Keratinocyte (primary cell): ENCODE measurements at regions not wholly inside any gene's neighbourhood (a gene's known extent, or its start where the extent isn't known, plus 50 kb on each side); places are given as distances from the start of the nearest gene placed in this dataset.

Experiments
- DNase-seq: peaks from one replicate; pipeline ENCODE4 v3.0.0-alpha.2; 2011; ENCODE audit warnings: low read depth, missing footprints, low spot score
- FAIRE-seq: peaks from 2 replicates; lab custom pipeline; 2011; peaks lifted over from hg19 to GRCh38; lab: Jason Lieb, UNC
- H2AFZ ChIP-seq: 2 replicates; pipeline ENCODE4 v1.6.0; 2012; ENCODE audit warnings: low read length, control low read depth, inconsistent platforms; ENCODE audit not compliant: control insufficient read depth
- H3K27ac ChIP-seq: 2 replicates; pipeline ENCODE4 v1.5.1; 2011; ENCODE audit warnings: low read length; ENCODE audit not compliant: control insufficient read depth, insufficient read depth
- H3K27me3 ChIP-seq: 3 replicates; pipeline ENCODE4 v1.6.0; 2011; ENCODE audit warnings: low read length; ENCODE audit not compliant: control insufficient read depth, insufficient read depth; ENCODE audit errors: extremely low read depth
- H3K36me3 ChIP-seq, 2 experiments: 2 replicates in 1 of 2; 3 replicates in 1 of 2; pipeline ENCODE4 v1.5.1; 2011; ENCODE audit warnings: low read length in 2 of 2, mild to moderate bottlenecking in 1 of 2; ENCODE audit not compliant: control insufficient read depth in 2 of 2, insufficient read depth in 2 of 2; ENCODE audit errors: extremely low read depth in 1 of 2
- H3K4me1 ChIP-seq: 3 replicates; pipeline ENCODE4 v1.5.1; 2011; ENCODE audit warnings: low read length; ENCODE audit not compliant: control insufficient read depth, insufficient read depth; ENCODE audit errors: extremely low read depth
- H3K4me2 ChIP-seq: 3 replicates; pipeline ENCODE4 v1.6.0; 2011; ENCODE audit warnings: low read depth, low read length; ENCODE audit not compliant: control insufficient read depth, insufficient read depth; ENCODE audit errors: extremely low read depth
- H3K4me3 ChIP-seq, 3 experiments: fragments of 200-600 bp in 1 of 3; sonication (generic) in 1 of 3; 2 replicates in 2 of 3; 3 replicates in 1 of 3; pipeline ENCODE4 v1.5.1; 2011 to 2016; ENCODE audit warnings: low read length in 3 of 3, mild to moderate bottlenecking in 3 of 3, control low read depth in 2 of 3, inconsistent platforms in 1 of 3, low read depth in 1 of 3, mixed read lengths in 1 of 3, mixed run types in 1 of 3, moderate library complexity in 1 of 3; ENCODE audit not compliant: control insufficient read depth in 2 of 3, insufficient read depth in 2 of 3; ENCODE audit errors: extremely low read depth in 1 of 3
- H3K79me2 ChIP-seq: 2 replicates; pipeline ENCODE4 v1.6.0; 2012; ENCODE audit warnings: low read length; ENCODE audit not compliant: control insufficient read depth, insufficient read depth
- H3K9ac ChIP-seq: 3 replicates; pipeline ENCODE4 v1.6.0; 2011; ENCODE audit warnings: low read length; ENCODE audit not compliant: control insufficient read depth, insufficient read depth; ENCODE audit errors: extremely low read depth
- H3K9me1 ChIP-seq: 3 replicates; pipeline ENCODE4 v1.6.0; 2011; ENCODE audit warnings: low read length; ENCODE audit not compliant: control insufficient read depth, insufficient read depth; ENCODE audit errors: extremely low read depth
- H3K9me3 ChIP-seq: 2 replicates; pipeline ENCODE4 v1.5.1; 2012; ENCODE audit warnings: low read depth, low read length; ENCODE audit not compliant: control insufficient read depth
- H4K20me1 ChIP-seq: 3 replicates; pipeline ENCODE4 v1.6.0; 2011; ENCODE audit warnings: low read length; ENCODE audit not compliant: control insufficient read depth, insufficient read depth; ENCODE audit errors: extremely low read depth
- CTCF ChIP-seq, 3 experiments: IDR thresholded peaks in 1 of 3; conservative IDR thresholded peaks in 1 of 3; optimal IDR thresholded peaks in 1 of 3; 2 replicates in 2 of 3; 3 replicates in 1 of 3; pipeline versions ENCODE3 to v1.5.1; 2011; ENCODE audit warnings: low read length in 3 of 3, mild to moderate bottlenecking in 3 of 3, moderate library complexity in 2 of 3, control low read depth in 1 of 3, inconsistent platforms in 1 of 3; ENCODE audit not compliant: insufficient read depth in 2 of 3; ENCODE audit errors: extremely low read depth in 1 of 3
- EZH2 ChIP-seq: IDR thresholded peaks from one replicate; pipeline ENCODE4 v1.6.1; 2012; ENCODE audit warnings: inconsistent platforms, mild to moderate bottlenecking, low read length, moderate library complexity
- dilution Hi-C: fragments of 300-500 bp; cut with MboI; formaldehyde crosslinking; loops from one replicate; pipeline ENCODE4 v1.7.0; 2020; ENCODE audit warnings: low sequenced_read_pairs; ENCODE audit not compliant: extremely low pct_ligation_motif_present

GRCh38 chr16:52022177-52022576, 524.8 kb downstream of the TOX3 start:
- H3K9ac ChIP-seq = no peak overlapping the region
- no peak overlapping the region for H2AFZ ChIP-seq
- no peaks in the 10 kb centered on the region for H3K4me1 ChIP-seq
- H3K4me2 ChIP-seq = no peak overlapping the region
- no peaks in the 10 kb centered on the region for H3K9me3 ChIP-seq
- no peaks in the 10 kb centered on the region for H4K20me1 ChIP-seq
- H3K9me1 ChIP-seq = no peaks in the 10 kb centered on the region
- no peak for DNase-seq
- H3K79me2 ChIP-seq = no peaks in the 10 kb centered on the region
- H3K36me3 ChIP-seq = no peaks in the 10 kb centered on the region
- FAIRE-seq = no peak
- H3K27me3 ChIP-seq = peaks cover 5% of the 10 kb centered on the region
- H3K27ac ChIP-seq = no peak overlapping the region
- H3K4me3 ChIP-seq = no peak overlapping the region
- dilution Hi-C loops = no loop called here
- TF ChIP-seq EZH2 (no peak), CTCF (optimal IDR thresholded peaks at IDR 0.05 in 1 of 3, IDR thresholded peaks at IDR 0.05 in 1 of 3, conservative IDR thresholded peaks at IDR 0.05 in 1 of 3; ENCODE audit: extremely low read depth in 1 of 3, insufficient read depth in 2 of 3, low read length in 3 of 3) (no peak)

- Histone ChIP-seq H3K9me3 (peaks cover 2% of the 10 kb centered on the region), H3K79me2 (no peaks in the 10 kb centered on the region), H4K20me1 (no peaks in the 10 kb centered on the region), H3K9ac (no peak overlapping the region), H3K27ac (no peak overlapping the region), H3K36me3 (no peaks in the 10 kb centered on the region), H3K4me2 (no peak overlapping the region), H3K4me1 (no peaks in the 10 kb centered on the region), H3K9me1 (no peaks in the 10 kb centered on the region), H2AFZ (no peak overlapping the region), H3K27me3 (no peaks in the 10 kb centered on the region), H3K4me3 (no peak overlapping the region)
- FAIRE-seq (no peak), DNase-seq (no peak)
- dilution Hi-C loops = no loop called here
- TF ChIP-seq CTCF (optimal IDR thresholded peaks at IDR 0.05 in 1 of 3, IDR thresholded peaks at IDR 0.05 in 1 of 3, conservative IDR thresholded peaks at IDR 0.05 in 1 of 3; ENCODE audit: extremely low read depth in 1 of 3, insufficient read depth in 2 of 3, low read length in 3 of 3) (no peak), EZH2 (no peak)
Measured at GRCh38 chr16:52016387-52016786, 530.6 kb downstream of the TOX3 start.
